Keratinocyte (primary cell): ENCODE measurements at regions not wholly inside any gene's neighbourhood (a gene's known extent, or its start where the extent isn't known, plus 50 kb on each side); places are given as distances from the start of the nearest gene placed in this dataset.

Experiments used
- DNase-seq: peaks from one replicate; pipeline ENCODE4 v3.0.0-alpha.2; 2011; ENCODE audit warnings: low read depth, missing footprints, low spot score
- FAIRE-seq: peaks from 2 replicates; lab custom pipeline; 2011; peaks lifted over from hg19 to GRCh38; lab: Jason Lieb, UNC
- H2AFZ ChIP-seq: 2 replicates; pipeline ENCODE4 v1.6.0; 2012; ENCODE audit warnings: low read length, control low read depth, inconsistent platforms; ENCODE audit not compliant: control insufficient read depth
- H3K27ac ChIP-seq: 2 replicates; pipeline ENCODE4 v1.5.1; 2011; ENCODE audit warnings: low read length; ENCODE audit not compliant: control insufficient read depth, insufficient read depth
- H3K27me3 ChIP-seq: 3 replicates; pipeline ENCODE4 v1.6.0; 2011; ENCODE audit warnings: low read length; ENCODE audit not compliant: control insufficient read depth, insufficient read depth; ENCODE audit errors: extremely low read depth
- H3K36me3 ChIP-seq, 2 experiments: 2 replicates in 1 of 2; 3 replicates in 1 of 2; pipeline ENCODE4 v1.5.1; 2011; ENCODE audit warnings: low read length in 2 of 2, mild to moderate bottlenecking in 1 of 2; ENCODE audit not compliant: control insufficient read depth in 2 of 2, insufficient read depth in 2 of 2; ENCODE audit errors: extremely low read depth in 1 of 2
- H3K4me1 ChIP-seq: 3 replicates; pipeline ENCODE4 v1.5.1; 2011; ENCODE audit warnings: low read length; ENCODE audit not compliant: control insufficient read depth, insufficient read depth; ENCODE audit errors: extremely low read depth
- H3K4me2 ChIP-seq: 3 replicates; pipeline ENCODE4 v1.6.0; 2011; ENCODE audit warnings: low read depth, low read length; ENCODE audit not compliant: control insufficient read depth, insufficient read depth; ENCODE audit errors: extremely low read depth
- H3K4me3 ChIP-seq, 3 experiments: fragments of 200-600 bp in 1 of 3; sonication (generic) in 1 of 3; 2 replicates in 2 of 3; 3 replicates in 1 of 3; pipeline ENCODE4 v1.5.1; 2011 to 2016; ENCODE audit warnings: low read length in 3 of 3, mild to moderate bottlenecking in 3 of 3, control low read depth in 2 of 3, inconsistent platforms in 1 of 3, low read depth in 1 of 3, mixed read lengths in 1 of 3, mixed run types in 1 of 3, moderate library complexity in 1 of 3; ENCODE audit not compliant: control insufficient read depth in 2 of 3, insufficient read depth in 2 of 3; ENCODE audit errors: extremely low read depth in 1 of 3
- H3K79me2 ChIP-seq: 2 replicates; pipeline ENCODE4 v1.6.0; 2012; ENCODE audit warnings: low read length; ENCODE audit not compliant: control insufficient read depth, insufficient read depth
- H3K9ac ChIP-seq: 3 replicates; pipeline ENCODE4 v1.6.0; 2011; ENCODE audit warnings: low read length; ENCODE audit not compliant: control insufficient read depth, insufficient read depth; ENCODE audit errors: extremely low read depth
- H3K9me1 ChIP-seq: 3 replicates; pipeline ENCODE4 v1.6.0; 2011; ENCODE audit warnings: low read length; ENCODE audit not compliant: control insufficient read depth, insufficient read depth; ENCODE audit errors: extremely low read depth
- H3K9me3 ChIP-seq: 2 replicates; pipeline ENCODE4 v1.5.1; 2012; ENCODE audit warnings: low read depth, low read length; ENCODE audit not compliant: control insufficient read depth
- H4K20me1 ChIP-seq: 3 replicates; pipeline ENCODE4 v1.6.0; 2011; ENCODE audit warnings: low read length; ENCODE audit not compliant: control insufficient read depth, insufficient read depth; ENCODE audit errors: extremely low read depth
- CTCF ChIP-seq, 3 experiments: IDR thresholded peaks in 1 of 3; conservative IDR thresholded peaks in 1 of 3; optimal IDR thresholded peaks in 1 of 3; 2 replicates in 2 of 3; 3 replicates in 1 of 3; pipeline versions ENCODE3 to v1.5.1; 2011; ENCODE audit warnings: low read length in 3 of 3, mild to moderate bottlenecking in 3 of 3, moderate library complexity in 2 of 3, control low read depth in 1 of 3, inconsistent platforms in 1 of 3; ENCODE audit not compliant: insufficient read depth in 2 of 3; ENCODE audit errors: extremely low read depth in 1 of 3
- EZH2 ChIP-seq: IDR thresholded peaks from one replicate; pipeline ENCODE4 v1.6.1; 2012; ENCODE audit warnings: inconsistent platforms, mild to moderate bottlenecking, low read length, moderate library complexity
- dilution Hi-C: fragments of 300-500 bp; cut with MboI; formaldehyde crosslinking; loops from one replicate; pipeline ENCODE4 v1.7.0; 2020; ENCODE audit warnings: low sequenced_read_pairs; ENCODE audit not compliant: extremely low pct_ligation_motif_present

GRCh38 chr20:57102566-57102965 lies 163.9 kb downstream of the BMP7 start:
- Histone ChIP-seq H3K4me1 (no peaks in the 10 kb centered on the region), H3K36me3 (no peaks in the 10 kb centered on the region), H3K27ac (no peak overlapping the region), H3K9ac (no peak overlapping the region), H3K4me2 (no peak overlapping the region), H3K27me3 (peaks cover 32% of the 10 kb centered on the region), H2AFZ (no peak overlapping the region), H3K4me3 (no peak overlapping the region), H3K9me1 (no peaks in the 10 kb centered on the region), H4K20me1 (no peaks in the 10 kb centered on the region), H3K79me2 (no peaks in the 10 kb centered on the region), H3K9me3 (no peaks in the 10 kb centered on the region)
- no peak for DNase-seq
- dilution Hi-C loops = no loop called here
- FAIRE-seq = no peak
- TF ChIP-seq CTCF (optimal IDR thresholded peaks at IDR 0.05 in 1 of 3, IDR thresholded peaks at IDR 0.05 in 1 of 3, conservative IDR thresholded peaks at IDR 0.05 in 1 of 3; ENCODE audit: extremely low read depth in 1 of 3, insufficient read depth in 2 of 3, low read length in 3 of 3) (no peak), EZH2 (no peak)

- Histone ChIP-seq H3K27me3 (peaks cover 29% of the 10 kb centered on the region), H4K20me1 (no peaks in the 10 kb centered on the region), H3K79me2 (no peaks in the 10 kb centered on the region), H3K9ac (no peak overlapping the region), H3K36me3 (no peaks in the 10 kb centered on the region), H3K9me1 (no peaks in the 10 kb centered on the region), H3K4me1 (no peaks in the 10 kb centered on the region), H3K27ac (no peak overlapping the region), H2AFZ (no peak overlapping the region), H3K9me3 (no peaks in the 10 kb centered on the region), H3K4me3 (no peak overlapping the region), H3K4me2 (no peak overlapping the region)
- FAIRE-seq = no peak
- TF ChIP-seq CTCF (optimal IDR thresholded peaks at IDR 0.05 in 1 of 3, IDR thresholded peaks at IDR 0.05 in 1 of 3, conservative IDR thresholded peaks at IDR 0.05 in 1 of 3; ENCODE audit: extremely low read depth in 1 of 3, insufficient read depth in 2 of 3, low read length in 3 of 3) (no peak), EZH2 (no peak)
- no peak for DNase-seq
- dilution Hi-C loops = no loop called here
These were observed 163.2 kb downstream of the BMP7 start for GRCh38 chr20:57103146-57103800.
